HG02973 (cell line): ENCODE measurements at regions not wholly inside any gene's neighbourhood (a gene's known extent, or its start where the extent isn't known, plus 50 kb on each side); places are given as distances from the start of the nearest gene placed in this dataset.
"Not testable (repeated sequence)": the region's sequence is repeated elsewhere in the genome, so short reads cannot be mapped to it uniquely, and the experiment has no call there.

ENCODE experiments used
- ATAC-seq: cut with Tn5 transposase; IDR thresholded peaks from one replicate; pipeline ENCODE4 v1.9.1; 2021; ENCODE audit warnings: moderate library complexity; ENCODE audit not compliant: unreplicated experiment

- ATAC-seq: no peak
These were observed 409.6 kb downstream of the NSUN3 start for GRCh38 chr3:94472511-94472910.

GRCh38 chr3:94481226-94481898, 418.5 kb downstream of the NSUN3 start:
- ATAC-seq: no peak

GRCh38 chr3:94482686-94483085, 419.8 kb downstream of the NSUN3 start:
- ATAC-seq: no peak

- ATAC-seq: no peak
These were observed 420.5 kb downstream of the NSUN3 start for GRCh38 chr3:94483403-94483802.

GRCh38 chr3:94494992-94495391, 432.1 kb downstream of the NSUN3 start:
- no peak for ATAC-seq

- no peak for ATAC-seq
These were observed 437.3 kb downstream of the NSUN3 start for GRCh38 chr3:94500146-94500545.

GRCh38 chr3:94507354-94507753, 444.5 kb downstream of the NSUN3 start:
- ATAC-seq: not testable (repeated sequence)

GRCh38 chr3:94512876-94513275, 450.0 kb downstream of the NSUN3 start:
- no peak for ATAC-seq

GRCh38 chr3:94513600-94513999, 450.7 kb downstream of the NSUN3 start:
- no peak for ATAC-seq

GRCh38 chr3:94515983-94516382, 453.1 kb downstream of the NSUN3 start:
- no peak for ATAC-seq

- ATAC-seq: no peak
These were observed 457.5 kb downstream of the NSUN3 start for GRCh38 chr3:94520364-94520763.

GRCh38 chr3:94522488-94522887, 459.6 kb downstream of the NSUN3 start:
- ATAC-seq: no peak

- ATAC-seq: no peak
These were observed 461.4 kb downstream of the NSUN3 start for GRCh38 chr3:94524102-94524919.

GRCh38 chr3:94525043-94525442, 462.2 kb downstream of the NSUN3 start:
- no peak for ATAC-seq

GRCh38 chr3:94529816-94530215, 467.0 kb downstream of the NSUN3 start:
- ATAC-seq: no peak

GRCh38 chr3:94532951-94533350, 470.1 kb downstream of the NSUN3 start:
- ATAC-seq: no peak

GRCh38 chr3:94539937-94540336, 477.1 kb downstream of the NSUN3 start:
- no peak for ATAC-seq

GRCh38 chr3:94543161-94543560, 480.3 kb downstream of the NSUN3 start:
- no peak for ATAC-seq

GRCh38 chr3:94544131-94544789, 481.4 kb downstream of the NSUN3 start:
- ATAC-seq: no peak

GRCh38 chr3:94548581-94549316, 485.9 kb downstream of the NSUN3 start:
- no peak for ATAC-seq

- ATAC-seq: no peak
These were observed 498.2 kb downstream of the NSUN3 start for GRCh38 chr3:94561094-94561493.
